ENCODE measurements at regions not wholly inside any gene's neighbourhood (a gene's known extent, or its start where the extent isn't known, plus 50 kb on each side); places are given as distances from the start of the nearest gene placed in this dataset.

GRCh38 chr4:126630230-126630629 is 1002.5 kb upstream of the INTU start:
- TF ChIP-seq CTCF (IDR thresholded peaks at IDR 0.05) (no peak), POLR2AphosphoS5 (IDR thresholded peaks at IDR 0.05) (no peak), EP300 (IDR thresholded peaks at IDR 0.05) (no peak)
